Endothelial cell of umbilical vein (primary cell): ENCODE measurements at regions not wholly inside any gene's neighbourhood (a gene's known extent, or its start where the extent isn't known, plus 50 kb on each side); places are given as distances from the start of the nearest gene placed in this dataset.

ENCODE experiments used
- EZH2 ChIP-seq: IDR thresholded peaks from 2 replicates; pipeline ENCODE4 v1.6.1; 2012; ENCODE audit warnings: borderline replicate concordance, low read depth, mild to moderate bottlenecking, moderate library complexity, low read length, inconsistent platforms; ENCODE audit not compliant: severe bottlenecking
- GATA2 ChIP-seq: IDR thresholded peaks from 2 replicates; pipeline ENCODE4 v1.7.0; 2011; ENCODE audit warnings: low read depth, mild to moderate bottlenecking, moderate library complexity, mixed read lengths, low read length; ENCODE audit not compliant: insufficient read length, insufficient read depth
- JUN ChIP-seq: IDR thresholded peaks from 2 replicates; pipeline ENCODE4 v1.6.1; 2011; ENCODE audit warnings: borderline replicate concordance, low read depth; ENCODE audit not compliant: insufficient read length, insufficient read depth
- MYC ChIP-seq: IDR thresholded peaks from one replicate; pipeline ENCODE4 v1.6.1; 2011; ENCODE audit warnings: mild to moderate bottlenecking, low read depth, low read length
- POLR2A ChIP-seq: IDR thresholded peaks from 2 replicates; pipeline ENCODE4 v1.6.1; 2012; ENCODE audit warnings: low read depth, mild to moderate bottlenecking, control low read depth, low read length
- POLR2AphosphoS5 ChIP-seq: IDR thresholded peaks from 2 replicates; pipeline ENCODE4 v1.6.1; 2012; ENCODE audit warnings: low read depth, mild to moderate bottlenecking, control low read depth, low read length, moderate library complexity; ENCODE audit not compliant: insufficient read depth
- TF ChIP-seq, protein P1 (sequence below), 2 donors: IDR thresholded peaks; 1 replicate in 1 of 2; 2 replicates in 1 of 2; pipeline ENCODE4 v1.5.1; 2011; ENCODE audit warnings: low read length in 2 of 2, mild to moderate bottlenecking in 2 of 2, moderate library complexity in 2 of 2, control low read depth in 1 of 2, inconsistent platforms in 1 of 2, low read depth in 1 of 2; ENCODE audit not compliant: insufficient read depth in 1 of 2; ENCODE audit errors: extremely low read depth in 1 of 2
- TF ChIP-seq, protein P2 (sequence below): IDR thresholded peaks from 2 replicates; pipeline ENCODE4 v1.6.1; 2011; ENCODE audit not compliant: insufficient read depth, insufficient read length

DNA sequence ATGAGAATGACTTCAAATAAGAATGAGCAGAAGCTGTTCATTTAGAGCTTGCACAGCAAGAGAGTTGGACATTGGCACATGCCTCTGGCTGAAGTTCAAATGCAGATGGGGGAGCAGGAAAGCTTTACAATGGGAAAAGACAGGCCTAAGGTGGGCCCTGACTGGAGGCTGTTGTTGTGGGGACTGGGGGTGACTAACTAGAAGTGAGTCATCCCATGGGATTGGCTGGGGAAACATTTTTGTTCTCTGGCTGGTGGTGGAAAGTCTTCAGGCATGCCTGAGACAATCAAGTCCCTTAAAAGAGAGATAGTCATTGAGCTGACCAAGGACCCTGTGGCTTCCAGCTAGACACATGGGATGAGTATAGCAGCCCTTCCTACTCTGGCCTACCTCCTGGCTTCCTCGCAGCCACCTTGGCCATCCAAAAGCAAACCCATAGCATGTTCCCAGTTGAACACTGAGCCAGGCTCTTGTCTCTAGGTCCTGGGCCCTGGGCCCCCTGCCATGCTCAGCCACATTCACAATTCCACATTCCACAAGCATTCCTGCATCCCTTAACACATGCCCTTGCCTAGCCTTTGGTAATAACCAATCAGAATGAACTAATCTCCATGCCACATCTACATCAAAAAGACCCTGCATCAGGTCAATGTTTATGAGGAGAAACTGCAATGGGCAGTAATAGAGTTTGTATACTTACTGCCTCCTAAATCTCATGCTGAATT is 873.4 kb downstream of the NLGN4Y start:
- TF ChIP-seq, protein P1, sequence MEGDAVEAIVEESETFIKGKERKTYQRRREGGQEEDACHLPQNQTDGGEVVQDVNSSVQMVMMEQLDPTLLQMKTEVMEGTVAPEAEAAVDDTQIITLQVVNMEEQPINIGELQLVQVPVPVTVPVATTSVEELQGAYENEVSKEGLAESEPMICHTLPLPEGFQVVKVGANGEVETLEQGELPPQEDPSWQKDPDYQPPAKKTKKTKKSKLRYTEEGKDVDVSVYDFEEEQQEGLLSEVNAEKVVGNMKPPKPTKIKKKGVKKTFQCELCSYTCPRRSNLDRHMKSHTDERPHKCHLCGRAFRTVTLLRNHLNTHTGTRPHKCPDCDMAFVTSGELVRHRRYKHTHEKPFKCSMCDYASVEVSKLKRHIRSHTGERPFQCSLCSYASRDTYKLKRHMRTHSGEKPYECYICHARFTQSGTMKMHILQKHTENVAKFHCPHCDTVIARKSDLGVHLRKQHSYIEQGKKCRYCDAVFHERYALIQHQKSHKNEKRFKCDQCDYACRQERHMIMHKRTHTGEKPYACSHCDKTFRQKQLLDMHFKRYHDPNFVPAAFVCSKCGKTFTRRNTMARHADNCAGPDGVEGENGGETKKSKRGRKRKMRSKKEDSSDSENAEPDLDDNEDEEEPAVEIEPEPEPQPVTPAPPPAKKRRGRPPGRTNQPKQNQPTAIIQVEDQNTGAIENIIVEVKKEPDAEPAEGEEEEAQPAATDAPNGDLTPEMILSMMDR (IDR thresholded peaks at IDR 0.05; ENCODE audit: extremely low read depth in 1 of 2, insufficient read depth in 1 of 2, low read depth in 1 of 2, low read length in 2 of 2): no peak
- TF ChIP-seq, protein P2, sequence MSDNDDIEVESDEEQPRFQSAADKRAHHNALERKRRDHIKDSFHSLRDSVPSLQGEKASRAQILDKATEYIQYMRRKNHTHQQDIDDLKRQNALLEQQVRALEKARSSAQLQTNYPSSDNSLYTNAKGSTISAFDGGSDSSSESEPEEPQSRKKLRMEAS: no peak
- TF ChIP-seq EZH2 (no peak), POLR2AphosphoS5 (no peak), GATA2 (no peak), POLR2A (no peak), JUN (no peak), MYC (no peak)
